ENCODE measurements at regions not wholly inside any gene's neighbourhood (a gene's known extent, or its start where the extent isn't known, plus 50 kb on each side); places are given as distances from the start of the nearest gene placed in this dataset.

DNA sequence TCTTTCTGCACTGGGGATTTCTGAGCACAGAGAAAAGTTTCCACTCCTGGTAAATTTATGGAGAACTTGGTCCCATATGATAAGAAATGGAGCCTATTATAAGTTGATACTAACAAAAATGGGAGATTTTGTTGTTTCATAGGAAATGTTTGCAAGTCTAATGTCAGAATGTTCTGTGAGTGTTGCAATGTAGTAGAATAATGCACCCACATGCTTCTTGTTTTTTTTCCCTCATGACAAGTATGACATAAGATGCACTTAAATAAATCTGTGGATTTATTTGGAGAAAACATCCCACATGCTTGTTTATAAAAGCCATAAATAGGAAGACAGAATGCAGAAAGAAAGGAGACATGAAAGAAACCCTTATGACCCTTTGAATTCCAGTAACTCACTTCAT lies 50.8 kb upstream of the KCNJ6 start:
- POLR2A ChIA-PET = no interaction called here
- intact Hi-C loops (cut with micrococcal nuclease; ENCODE audit: unreplicated experiment) = no loop called here
- BruUV-seq (replicated peaks) = no TSS peak
- no peaks in the 10 kb centered on the region for H3K36me3 ChIP-seq (ENCODE audit: control insufficient read depth, insufficient read depth, low read length)
- H3K4me3 ChIP-seq (ENCODE audit: low read depth in 2 of 2, low read length in 2 of 2) = no peak overlapping the region
- no peak overlapping the region for H3K27ac ChIP-seq (ENCODE audit: low read length)
- H3K27me3 ChIP-seq (ENCODE audit: control insufficient read depth, insufficient read depth, low read length) = no peaks in the 10 kb centered on the region; the same call in 1 of the 2 replicates
- TF ChIP-seq POLR2AphosphoS5 (IDR thresholded peaks at IDR 0.05; ENCODE audit: low read depth, low read length) = no peak
- TF ChIP-seq, protein P1, sequence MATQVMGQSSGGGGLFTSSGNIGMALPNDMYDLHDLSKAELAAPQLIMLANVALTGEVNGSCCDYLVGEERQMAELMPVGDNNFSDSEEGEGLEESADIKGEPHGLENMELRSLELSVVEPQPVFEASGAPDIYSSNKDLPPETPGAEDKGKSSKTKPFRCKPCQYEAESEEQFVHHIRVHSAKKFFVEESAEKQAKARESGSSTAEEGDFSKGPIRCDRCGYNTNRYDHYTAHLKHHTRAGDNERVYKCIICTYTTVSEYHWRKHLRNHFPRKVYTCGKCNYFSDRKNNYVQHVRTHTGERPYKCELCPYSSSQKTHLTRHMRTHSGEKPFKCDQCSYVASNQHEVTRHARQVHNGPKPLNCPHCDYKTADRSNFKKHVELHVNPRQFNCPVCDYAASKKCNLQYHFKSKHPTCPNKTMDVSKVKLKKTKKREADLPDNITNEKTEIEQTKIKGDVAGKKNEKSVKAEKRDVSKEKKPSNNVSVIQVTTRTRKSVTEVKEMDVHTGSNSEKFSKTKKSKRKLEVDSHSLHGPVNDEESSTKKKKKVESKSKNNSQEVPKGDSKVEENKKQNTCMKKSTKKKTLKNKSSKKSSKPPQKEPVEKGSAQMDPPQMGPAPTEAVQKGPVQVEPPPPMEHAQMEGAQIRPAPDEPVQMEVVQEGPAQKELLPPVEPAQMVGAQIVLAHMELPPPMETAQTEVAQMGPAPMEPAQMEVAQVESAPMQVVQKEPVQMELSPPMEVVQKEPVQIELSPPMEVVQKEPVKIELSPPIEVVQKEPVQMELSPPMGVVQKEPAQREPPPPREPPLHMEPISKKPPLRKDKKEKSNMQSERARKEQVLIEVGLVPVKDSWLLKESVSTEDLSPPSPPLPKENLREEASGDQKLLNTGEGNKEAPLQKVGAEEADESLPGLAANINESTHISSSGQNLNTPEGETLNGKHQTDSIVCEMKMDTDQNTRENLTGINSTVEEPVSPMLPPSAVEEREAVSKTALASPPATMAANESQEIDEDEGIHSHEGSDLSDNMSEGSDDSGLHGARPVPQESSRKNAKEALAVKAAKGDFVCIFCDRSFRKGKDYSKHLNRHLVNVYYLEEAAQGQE (IDR thresholded peaks at IDR 0.05; ENCODE audit: insufficient read depth in 1 of 2, low read depth in 2 of 2, low read length in 1 of 2) = no peak
- TF ChIP-seq, protein P2, sequence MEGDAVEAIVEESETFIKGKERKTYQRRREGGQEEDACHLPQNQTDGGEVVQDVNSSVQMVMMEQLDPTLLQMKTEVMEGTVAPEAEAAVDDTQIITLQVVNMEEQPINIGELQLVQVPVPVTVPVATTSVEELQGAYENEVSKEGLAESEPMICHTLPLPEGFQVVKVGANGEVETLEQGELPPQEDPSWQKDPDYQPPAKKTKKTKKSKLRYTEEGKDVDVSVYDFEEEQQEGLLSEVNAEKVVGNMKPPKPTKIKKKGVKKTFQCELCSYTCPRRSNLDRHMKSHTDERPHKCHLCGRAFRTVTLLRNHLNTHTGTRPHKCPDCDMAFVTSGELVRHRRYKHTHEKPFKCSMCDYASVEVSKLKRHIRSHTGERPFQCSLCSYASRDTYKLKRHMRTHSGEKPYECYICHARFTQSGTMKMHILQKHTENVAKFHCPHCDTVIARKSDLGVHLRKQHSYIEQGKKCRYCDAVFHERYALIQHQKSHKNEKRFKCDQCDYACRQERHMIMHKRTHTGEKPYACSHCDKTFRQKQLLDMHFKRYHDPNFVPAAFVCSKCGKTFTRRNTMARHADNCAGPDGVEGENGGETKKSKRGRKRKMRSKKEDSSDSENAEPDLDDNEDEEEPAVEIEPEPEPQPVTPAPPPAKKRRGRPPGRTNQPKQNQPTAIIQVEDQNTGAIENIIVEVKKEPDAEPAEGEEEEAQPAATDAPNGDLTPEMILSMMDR (IDR thresholded peaks at IDR 0.05) = no peak
- no peak for TF ChIP-seq TCF7L2 (IDR thresholded peaks at IDR 0.05; ENCODE audit: low read depth, low read length)
- no peak for TF ChIP-seq SIN3A (IDR thresholded peaks at IDR 0.05; ENCODE audit: borderline replicate concordance, insufficient read depth, low read depth, low read length)
- ATAC-seq (no peak), DNase-seq (ENCODE audit: low read depth, low spot score) (no peak)
- no peaks in the 10 kb centered on the region for H3K9me3 ChIP-seq (ENCODE audit: control insufficient read depth, insufficient read depth, low read depth, low read length)
- CTCF ChIA-PET = no interaction called here
- H3K4me1 ChIP-seq (ENCODE audit: control insufficient read depth, insufficient read depth, low read length) = no peaks in the 10 kb centered on the region
- in situ Hi-C loops (cut with HindIII; ENCODE audit: low pct_unique_long_range_greater_than_20kb, low sequenced_read_pairs) = no loop called here

DNA sequence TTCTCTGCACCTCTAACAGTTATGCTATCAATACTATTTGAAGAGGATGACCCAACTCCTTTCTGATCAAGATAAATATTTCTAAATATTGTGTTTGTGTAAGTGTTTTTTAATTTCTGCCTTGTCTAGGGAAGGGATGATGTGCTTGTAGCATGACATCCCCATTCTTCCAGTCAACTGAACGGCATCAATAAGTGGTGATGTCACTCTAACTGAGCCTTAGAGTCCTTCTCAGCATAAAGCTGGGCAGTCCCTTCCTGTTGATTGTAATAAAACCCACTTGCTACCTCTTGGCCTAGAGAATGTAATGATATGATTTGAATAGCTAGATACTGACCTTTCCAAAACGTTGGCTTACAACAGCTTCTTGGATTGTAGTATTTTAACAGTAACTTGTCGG lies 52.5 kb upstream of the KCNJ6 start:
- H3K27ac ChIP-seq (ENCODE audit: low read length) = no peak overlapping the region
- ATAC-seq (no peak), DNase-seq (ENCODE audit: low read depth, low spot score) (no peak)
- in situ Hi-C loops (cut with HindIII; ENCODE audit: low pct_unique_long_range_greater_than_20kb, low sequenced_read_pairs) = no loop called here
- H3K4me1 ChIP-seq (ENCODE audit: control insufficient read depth, insufficient read depth, low read length) = no peaks in the 10 kb centered on the region
- H3K27me3 ChIP-seq (ENCODE audit: control insufficient read depth, insufficient read depth, low read length) = no peaks in the 10 kb centered on the region; the same call in 1 of the 2 replicates
- H3K9me3 ChIP-seq (ENCODE audit: control insufficient read depth, insufficient read depth, low read depth, low read length) = no peaks in the 10 kb centered on the region
- ChIA-PET CTCF (no interaction called here), POLR2A (no interaction called here)
- no peaks in the 10 kb centered on the region for H3K36me3 ChIP-seq (ENCODE audit: control insufficient read depth, insufficient read depth, low read length)
- no peak for TF ChIP-seq POLR2AphosphoS5 (IDR thresholded peaks at IDR 0.05; ENCODE audit: low read depth, low read length)
- no peak overlapping the region for H3K4me3 ChIP-seq (ENCODE audit: low read depth in 2 of 2, low read length in 2 of 2)
- BruUV-seq (replicated peaks) = no TSS peak
- intact Hi-C loops (cut with micrococcal nuclease; ENCODE audit: unreplicated experiment) = no loop called here

DNA sequence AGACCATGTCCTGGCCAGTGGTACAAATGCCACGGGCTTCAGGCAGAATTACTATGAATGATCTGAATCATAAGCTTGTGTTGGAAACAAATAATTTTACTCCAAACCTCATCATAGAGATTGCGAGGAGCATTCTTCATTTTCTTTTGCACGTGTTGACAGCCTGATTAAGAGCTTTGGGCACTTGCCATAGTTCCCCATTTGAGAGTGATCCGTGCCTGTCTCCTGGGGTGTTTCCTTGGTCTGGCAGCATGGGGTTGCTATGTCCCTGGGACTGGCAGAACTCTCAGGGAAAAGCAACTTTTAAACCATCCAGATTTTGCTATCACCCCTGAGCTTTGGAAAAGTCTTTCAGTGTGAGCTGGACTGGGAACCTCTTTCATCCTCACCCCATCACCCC lies 54.3 kb upstream of the KCNJ6 start:
- Histone ChIP-seq H3K36me3 (ENCODE audit: control insufficient read depth, insufficient read depth, low read length) (no peaks in the 10 kb centered on the region), H3K27me3 (ENCODE audit: control insufficient read depth, insufficient read depth, low read length) (no peaks in the 10 kb centered on the region; the same call in 1 of the 2 replicates), H3K27ac (ENCODE audit: low read length) (no peak overlapping the region), H3K4me1 (ENCODE audit: control insufficient read depth, insufficient read depth, low read length) (no peaks in the 10 kb centered on the region), H3K9me3 (ENCODE audit: control insufficient read depth, insufficient read depth, low read depth, low read length) (no peaks in the 10 kb centered on the region), H3K4me3 (ENCODE audit: low read depth in 2 of 2, low read length in 2 of 2) (no peak overlapping the region)
- no TSS peak for BruUV-seq (replicated peaks)
- ATAC-seq (no peak), DNase-seq (ENCODE audit: low read depth, low spot score) (no peak)
- in situ Hi-C loops (cut with HindIII; ENCODE audit: low pct_unique_long_range_greater_than_20kb, low sequenced_read_pairs) = no loop called here
- ChIA-PET CTCF (no interaction called here), POLR2A (no interaction called here)
- intact Hi-C loops (cut with micrococcal nuclease; ENCODE audit: unreplicated experiment) = no loop called here
- TF ChIP-seq SIN3A (IDR thresholded peaks at IDR 0.05; ENCODE audit: borderline replicate concordance, insufficient read depth, low read depth, low read length) = no peak
- TF ChIP-seq POLR2AphosphoS5 (IDR thresholded peaks at IDR 0.05; ENCODE audit: low read depth, low read length) = no peak
- TF ChIP-seq, protein P1 (IDR thresholded peaks at IDR 0.05; ENCODE audit: insufficient read depth in 1 of 2, low read depth in 2 of 2, low read length in 1 of 2) = no peak
- TF ChIP-seq TCF7L2 (IDR thresholded peaks at IDR 0.05; ENCODE audit: low read depth, low read length) = no peak
- TF ChIP-seq, protein P2 (IDR thresholded peaks at IDR 0.05) = no peak
